Stimulated activated CD4-positive, alpha-beta T cell treated with anti-CD3 and anti-CD28 coated beads, Interleukin-4, amount 100 ng/mL, for 1 hour (primary cell): ENCODE measurements at regions not wholly inside any gene's neighbourhood (a gene's known extent, or its start where the extent isn't known, plus 50 kb on each side); places are given as distances from the start of the nearest gene placed in this dataset.

Source experiments
- DNase-seq: peaks from one replicate; pipeline ENCODE4 v3.0.0-alpha.2; 2020

DNA sequence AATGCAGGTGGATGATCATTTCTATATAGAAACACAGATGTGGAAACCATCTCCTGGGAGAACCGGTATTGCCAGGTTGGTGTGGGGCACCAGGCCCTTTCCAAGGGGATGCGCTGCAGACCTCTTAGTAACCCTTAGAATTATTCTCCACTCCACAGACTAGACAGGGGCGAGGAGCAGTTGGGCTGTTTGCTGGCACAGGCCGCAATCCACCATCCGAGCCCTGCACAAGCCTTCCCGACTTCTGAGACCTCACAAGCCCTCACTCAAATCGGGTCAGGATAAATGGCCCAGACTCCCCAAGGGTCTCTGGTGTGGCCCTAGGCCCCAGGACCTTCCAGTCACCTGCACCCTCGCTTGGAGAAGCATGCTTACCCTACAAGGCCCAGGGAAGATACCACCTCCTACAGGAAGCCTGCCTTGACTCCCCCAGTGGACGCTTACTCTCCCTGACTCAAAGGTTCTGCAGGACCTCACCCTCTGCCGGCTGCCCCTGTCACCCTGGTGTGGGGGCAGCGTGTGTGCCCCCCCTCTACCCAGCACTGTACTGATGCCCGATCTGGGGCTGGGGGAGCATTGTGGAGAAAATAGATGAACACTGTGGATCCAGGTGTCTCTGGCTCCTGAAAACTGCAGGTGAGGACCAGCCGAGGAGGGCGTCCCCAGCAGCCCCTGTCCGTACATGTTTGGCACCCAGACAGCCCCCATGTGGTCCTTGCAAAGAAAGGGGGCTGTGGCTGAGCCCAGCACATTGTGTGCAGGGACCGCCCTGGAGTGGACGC lies 49.8 kb upstream of the ACSF3 start:
- no peak for DNase-seq
